A549 (cell line): ENCODE measurements at regions not wholly inside any gene's neighbourhood (a gene's known extent, or its start where the extent isn't known, plus 50 kb on each side); places are given as distances from the start of the nearest gene placed in this dataset.

ENCODE experiments used
- ATAC-seq, 2 experiments: fragments of 200-7000 bp in 1 of 2; fragments of >200 bp in 1 of 2; cut with Nextera tagmentation in 1 of 2; cut with Tn5 transposase in 1 of 2; 3 replicates each; pipeline versions ENCODE4 v1.8.0 to v1.9.1; 2018 to 2020; ENCODE audit warnings: mild to moderate bottlenecking in 1 of 2, moderate library complexity in 1 of 2
- CTCF ChIA-PET: fragments of 300-600 bp; sonication (Branson Sonifier 250); formaldehyde crosslinking; extraction: SDS; loops from one replicate; lab custom pipeline; 2021; ENCODE audit warnings: antibody characterized with exemption, inconsistent platforms; lab: Yijun Ruan, JAX
- POLR2A ChIA-PET: fragments of 350-600 bp; formaldehyde crosslinking; extraction: SDS; loops from one replicate; lab custom pipeline; 2021; ENCODE audit warnings: antibody characterized with exemption, inconsistent platforms; lab: Yijun Ruan, JAX
- DNase-seq, 2 experiments: peaks; one replicate each; pipeline versions ENCODE4 v3.0.0 to v3.0.0-alpha.2; 2011 to 2016; ENCODE audit warnings: low read depth in 1 of 2, low spot score in 1 of 2
- FAIRE-seq: peaks from 2 replicates; lab custom pipeline; 2011; peaks lifted over from hg19 to GRCh38; lab: Jason Lieb, UNC
- H3K27ac ChIP-seq, 2 experiments: fragments of >200 bp; sonication (Bioruptor Twin); formaldehyde crosslinking; 3 replicates each; pipeline ENCODE4 v1.5.1; 2016 to 2017
- H3K4me1 ChIP-seq: fragments of >200 bp; sonication (Bioruptor Twin); formaldehyde crosslinking; 3 replicates; pipeline ENCODE4 v1.6.1; 2016
- H3K4me2 ChIP-seq: fragments of >200 bp; sonication (Bioruptor Twin); formaldehyde crosslinking; 3 replicates; pipeline ENCODE4 v1.6.1; 2016
- H3K4me3 ChIP-seq: fragments of >200 bp; sonication (Bioruptor Twin); formaldehyde crosslinking; 3 replicates; pipeline ENCODE4 v1.5.1; 2016
- H3K9me3 ChIP-seq: fragments of >200 bp; sonication (Bioruptor Twin); formaldehyde crosslinking; 3 replicates; pipeline ENCODE4 v1.6.1; 2016
- CHD2 ChIP-seq: fragments of 150-350 bp; IDR thresholded peaks from 2 replicates; pipeline ENCODE4 v1.6.1; 2014; ENCODE audit warnings: low read length; ENCODE audit not compliant: partially characterized antibody
- EHF ChIP-seq: fragments of 250-450 bp; sonication (Bioruptor Pico); IDR thresholded peaks from 2 replicates; pipeline ENCODE4 v1.5.0; 2020; ENCODE audit warnings: mild to moderate bottlenecking
- EHMT2 ChIP-seq: fragments of 200-600 bp; sonication (generic); IDR thresholded peaks from 2 replicates; pipeline ENCODE4 v1.6.1; 2016; ENCODE audit warnings: antibody characterized with exemption, low read depth, mild to moderate bottlenecking, moderate library complexity
- FOSB ChIP-seq: fragments of 250-450 bp; sonication (Bioruptor Pico); IDR thresholded peaks from 2 replicates; pipeline ENCODE4 v1.5.0; 2020; ENCODE audit warnings: mild to moderate bottlenecking, moderate library complexity
- HEYL ChIP-seq: fragments of 250-450 bp; sonication (Bioruptor Pico); IDR thresholded peaks from 2 replicates; pipeline ENCODE4 v1.8.0; 2021; ENCODE audit warnings: mild to moderate bottlenecking, moderate library complexity
- JUN ChIP-seq, 2 experiments: fragments of >200 bp; sonication (Bioruptor Twin); formaldehyde crosslinking; IDR thresholded peaks; 2 replicates in 1 of 2; 3 replicates in 1 of 2; pipeline ENCODE4 v1.6.1; 2016 to 2017
- JUNB ChIP-seq: fragments of >200 bp; sonication (Bioruptor Twin); formaldehyde crosslinking; IDR thresholded peaks from 2 replicates; pipeline ENCODE4 v1.6.1; 2016
- MAFK ChIP-seq: fragments of 450-650 bp; IDR thresholded peaks from 2 replicates; pipeline ENCODE4 v1.6.1; 2014; ENCODE audit not compliant: partially characterized antibody
- MAZ ChIP-seq: fragments of 150-350 bp; IDR thresholded peaks from 2 replicates; pipeline ENCODE4 v1.6.1; 2014; ENCODE audit warnings: antibody characterized with exemption, low read depth, low read length, borderline replicate concordance
- POLR2AphosphoS2 ChIP-seq: conservative IDR thresholded peaks from 2 replicates; pipeline ENCODE4 v1.6.1; 2012; ENCODE audit warnings: low read length, improper control_type of control experiment, inconsistent platforms
- RAD21 ChIP-seq, 2 experiments: fragments of >200 bp in 1 of 2; sonication (Bioruptor Twin) in 1 of 2; formaldehyde crosslinking in 1 of 2; IDR thresholded peaks in 1 of 2; conservative IDR thresholded peaks in 1 of 2; 2 replicates in 1 of 2; 3 replicates in 1 of 2; pipeline ENCODE4 v1.6.1; 2012 to 2018; ENCODE audit warnings: inconsistent platforms in 1 of 2
- RARB ChIP-seq: fragments of 250-450 bp; sonication (Bioruptor Pico); IDR thresholded peaks from 2 replicates; pipeline ENCODE4 v1.8.0; 2021; ENCODE audit warnings: mild to moderate bottlenecking, moderate library complexity
- SREBF2 ChIP-seq: fragments of 450-650 bp; IDR thresholded peaks from 2 replicates; pipeline ENCODE4 v1.6.1; 2014; ENCODE audit warnings: mild to moderate bottlenecking, moderate library complexity
- TFCP2L1 ChIP-seq: fragments of 250-450 bp; sonication (Bioruptor Pico); IDR thresholded peaks from 2 replicates; pipeline ENCODE4 v1.5.0; 2021; ENCODE audit warnings: mild to moderate bottlenecking
- ZSCAN20 ChIP-seq: fragments of 250-450 bp; sonication (Bioruptor Pico); IDR thresholded peaks from 2 replicates; pipeline ENCODE4 v1.8.0; 2022; ENCODE audit warnings: mild to moderate bottlenecking, moderate library complexity
- WGBS: methylation state at CpG from one replicate; pipeline ENCODE4 v1.1.6; 2017; ENCODE audit errors: missing lambda C conversion rate; 5-methylcytosine and 5-hydroxymethylcytosine counted together
- TF ChIP-seq, protein P1 (sequence below): IDR thresholded peaks from 2 replicates; pipeline ENCODE4 v1.6.1; 2012
- TF ChIP-seq, protein P2 (sequence below): fragments of >200 bp; sonication (Bioruptor Twin); formaldehyde crosslinking; IDR thresholded peaks from 3 replicates; pipeline ENCODE4 v1.5.1; 2016
- TF ChIP-seq, protein P3 (sequence below): fragments of >200 bp; sonication (Bioruptor Twin); formaldehyde crosslinking; IDR thresholded peaks from 3 replicates; pipeline ENCODE4 v1.6.1; 2016
- TF ChIP-seq, protein P4 (sequence below): fragments of 150-350 bp; IDR thresholded peaks from 2 replicates; pipeline ENCODE4 v1.6.1; 2014; ENCODE audit warnings: low read depth, mild to moderate bottlenecking, low read length

DNA sequence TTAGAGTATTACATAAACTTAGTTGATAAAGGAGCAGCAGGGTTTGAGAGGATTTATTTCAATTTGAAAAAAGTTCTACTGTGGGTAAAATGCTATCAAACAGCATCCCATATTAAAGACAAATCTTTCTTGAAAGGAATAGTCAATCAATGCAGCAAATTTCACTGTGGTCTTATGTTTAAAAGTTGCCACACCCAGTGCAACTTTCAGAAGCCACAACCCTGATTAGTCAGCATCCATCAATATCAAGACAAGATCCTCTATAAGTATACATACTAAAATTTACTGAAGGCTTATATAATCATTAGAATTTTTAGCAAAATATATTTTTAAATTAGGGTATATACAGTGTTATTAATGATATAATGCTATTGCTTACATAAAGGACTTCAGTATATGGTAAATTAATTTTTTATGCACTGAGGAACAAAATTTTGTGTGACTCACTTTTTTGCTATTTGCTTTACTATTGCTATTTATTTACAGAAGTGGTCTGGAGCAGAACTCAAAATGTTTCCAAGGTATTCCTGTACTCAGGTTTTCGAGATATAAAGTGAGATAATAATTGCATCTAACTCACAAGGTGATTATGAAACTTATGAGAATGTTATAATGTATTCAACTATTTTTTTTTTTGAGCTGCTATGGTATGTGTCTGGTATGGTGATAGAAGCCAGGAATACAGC lies 1127.6 kb downstream of the ADGRL3 start:
- Histone ChIP-seq H3K9me3 (no peaks in the 10 kb centered on the region), H3K4me1 (no peaks in the 10 kb centered on the region), H3K4me2 (no peak overlapping the region), H3K27ac (no peak overlapping the region), H3K4me3 (no peak overlapping the region)
- TF ChIP-seq, protein P1, sequence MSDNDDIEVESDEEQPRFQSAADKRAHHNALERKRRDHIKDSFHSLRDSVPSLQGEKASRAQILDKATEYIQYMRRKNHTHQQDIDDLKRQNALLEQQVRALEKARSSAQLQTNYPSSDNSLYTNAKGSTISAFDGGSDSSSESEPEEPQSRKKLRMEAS, result no peak
- TF ChIP-seq ZSCAN20 (CRISPR knock-in tag), result no peak
- no peak for TF ChIP-seq EHF (CRISPR knock-in tag)
- TF ChIP-seq SREBF2, result no peak
- no peak for TF ChIP-seq CHD2
- TF ChIP-seq TFCP2L1, result no peak
- TF ChIP-seq, protein P2, sequence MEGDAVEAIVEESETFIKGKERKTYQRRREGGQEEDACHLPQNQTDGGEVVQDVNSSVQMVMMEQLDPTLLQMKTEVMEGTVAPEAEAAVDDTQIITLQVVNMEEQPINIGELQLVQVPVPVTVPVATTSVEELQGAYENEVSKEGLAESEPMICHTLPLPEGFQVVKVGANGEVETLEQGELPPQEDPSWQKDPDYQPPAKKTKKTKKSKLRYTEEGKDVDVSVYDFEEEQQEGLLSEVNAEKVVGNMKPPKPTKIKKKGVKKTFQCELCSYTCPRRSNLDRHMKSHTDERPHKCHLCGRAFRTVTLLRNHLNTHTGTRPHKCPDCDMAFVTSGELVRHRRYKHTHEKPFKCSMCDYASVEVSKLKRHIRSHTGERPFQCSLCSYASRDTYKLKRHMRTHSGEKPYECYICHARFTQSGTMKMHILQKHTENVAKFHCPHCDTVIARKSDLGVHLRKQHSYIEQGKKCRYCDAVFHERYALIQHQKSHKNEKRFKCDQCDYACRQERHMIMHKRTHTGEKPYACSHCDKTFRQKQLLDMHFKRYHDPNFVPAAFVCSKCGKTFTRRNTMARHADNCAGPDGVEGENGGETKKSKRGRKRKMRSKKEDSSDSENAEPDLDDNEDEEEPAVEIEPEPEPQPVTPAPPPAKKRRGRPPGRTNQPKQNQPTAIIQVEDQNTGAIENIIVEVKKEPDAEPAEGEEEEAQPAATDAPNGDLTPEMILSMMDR, result no peak
- no peak for TF ChIP-seq POLR2AphosphoS2
- TF ChIP-seq JUNB, result no peak
- TF ChIP-seq, protein P3, sequence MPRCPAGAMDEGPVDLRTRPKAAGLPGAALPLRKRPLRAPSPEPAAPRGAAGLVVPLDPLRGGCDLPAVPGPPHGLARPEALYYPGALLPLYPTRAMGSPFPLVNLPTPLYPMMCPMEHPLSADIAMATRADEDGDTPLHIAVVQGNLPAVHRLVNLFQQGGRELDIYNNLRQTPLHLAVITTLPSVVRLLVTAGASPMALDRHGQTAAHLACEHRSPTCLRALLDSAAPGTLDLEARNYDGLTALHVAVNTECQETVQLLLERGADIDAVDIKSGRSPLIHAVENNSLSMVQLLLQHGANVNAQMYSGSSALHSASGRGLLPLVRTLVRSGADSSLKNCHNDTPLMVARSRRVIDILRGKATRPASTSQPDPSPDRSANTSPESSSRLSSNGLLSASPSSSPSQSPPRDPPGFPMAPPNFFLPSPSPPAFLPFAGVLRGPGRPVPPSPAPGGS, result no peak
- ChIA-PET POLR2A (no interaction called here), CTCF (no interaction called here)
- WGBS, result 3% methylated on average over 1 of the region's 1 CpG
- ATAC-seq (no peak), DNase-seq (no peak), FAIRE-seq (no peak)

DNA sequence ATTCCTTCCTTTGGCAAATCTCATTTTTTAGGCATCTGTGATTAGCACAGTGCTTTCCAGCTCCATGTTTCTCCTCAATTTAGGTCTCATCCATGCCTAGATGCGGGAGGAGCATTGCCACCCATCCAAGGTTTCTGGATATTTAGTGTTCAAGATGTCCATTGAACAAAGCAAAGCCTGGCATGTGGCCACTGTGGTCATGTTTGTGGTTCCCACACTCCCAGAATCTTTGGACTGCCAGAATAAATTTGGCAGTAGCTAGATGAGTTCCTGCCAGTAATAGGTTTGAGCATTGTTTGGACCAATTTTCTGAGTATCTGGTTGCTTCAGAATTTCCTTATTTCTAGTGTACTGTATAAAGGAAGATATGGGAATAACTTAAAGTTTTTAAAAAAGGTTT lies 1124.1 kb downstream of the ADGRL3 start:
- H3K4me2 ChIP-seq, result no peak overlapping the region
- H3K4me3 ChIP-seq, result no peak overlapping the region
- 0% methylated on average over 1 of the region's 1 CpG for WGBS
- FAIRE-seq (no peak), DNase-seq (no peak), ATAC-seq (no peak)
- no peak overlapping the region for H3K27ac ChIP-seq
- POLR2A ChIA-PET, result interaction anchor here (0.7 kb wide), 1 partner anchor 1313 kb away, joined by 4 read pairs; no protein-coding TSS in a partner anchor
- TF ChIP-seq RAD21 (conservative IDR thresholded peaks at IDR 0.05 in 1 of 2, IDR thresholded peaks at IDR 0.05 in 1 of 2), result no peak
- no peaks in the 10 kb centered on the region for H3K9me3 ChIP-seq
- CTCF ChIA-PET, result no interaction called here
- H3K4me1 ChIP-seq, result no peaks in the 10 kb centered on the region

DNA sequence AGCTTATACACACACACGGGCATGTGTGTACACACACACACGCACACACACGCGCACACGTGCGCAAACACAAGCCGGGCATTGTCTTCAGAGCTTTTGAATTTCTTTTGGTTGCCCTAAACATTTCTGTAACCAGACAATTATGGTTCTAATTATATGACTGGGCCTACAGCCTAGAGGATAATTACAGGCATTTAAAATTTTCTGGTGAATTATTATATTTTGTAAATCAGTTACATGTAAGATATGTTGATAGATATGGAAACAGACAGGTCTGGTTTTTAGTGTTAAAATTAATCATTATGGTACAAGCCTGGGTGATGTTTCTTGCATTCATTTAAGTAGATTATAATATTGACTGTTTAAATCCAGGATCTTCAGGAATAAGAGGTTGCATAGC lies 1120.5 kb downstream of the ADGRL3 start:
- no peak overlapping the region for H3K4me3 ChIP-seq
- 67% methylated on average over 7 of the region's 7 CpGs for WGBS
- H3K4me2 ChIP-seq, result no peak overlapping the region
- ATAC-seq (no peak), DNase-seq (no peak), FAIRE-seq (no peak)
- no peak overlapping the region for H3K27ac ChIP-seq
- POLR2A ChIA-PET, result no interaction called here
- no peaks in the 10 kb centered on the region for H3K4me1 ChIP-seq
- CTCF ChIA-PET, result no interaction called here
- TF ChIP-seq EHMT2 (no peak), MAFK (no peak), FOSB (CRISPR knock-in tag) (no peak), MAZ (no peak), HEYL (CRISPR knock-in tag) (no peak), JUN (IDR thresholded peaks at IDR 0.05) (no peak), RARB (CRISPR knock-in tag) (no peak)
- TF ChIP-seq, protein P1, result no peak
- TF ChIP-seq, protein P3, result no peak
- TF ChIP-seq, protein P4, sequence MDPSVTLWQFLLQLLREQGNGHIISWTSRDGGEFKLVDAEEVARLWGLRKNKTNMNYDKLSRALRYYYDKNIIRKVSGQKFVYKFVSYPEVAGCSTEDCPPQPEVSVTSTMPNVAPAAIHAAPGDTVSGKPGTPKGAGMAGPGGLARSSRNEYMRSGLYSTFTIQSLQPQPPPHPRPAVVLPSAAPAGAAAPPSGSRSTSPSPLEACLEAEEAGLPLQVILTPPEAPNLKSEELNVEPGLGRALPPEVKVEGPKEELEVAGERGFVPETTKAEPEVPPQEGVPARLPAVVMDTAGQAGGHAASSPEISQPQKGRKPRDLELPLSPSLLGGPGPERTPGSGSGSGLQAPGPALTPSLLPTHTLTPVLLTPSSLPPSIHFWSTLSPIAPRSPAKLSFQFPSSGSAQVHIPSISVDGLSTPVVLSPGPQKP, result no peak
- TF ChIP-seq, protein P2, result no peak
- H3K9me3 ChIP-seq, result no peaks in the 10 kb centered on the region
